Sciatic nerve (tissue), 2 donors: ENCODE measurements at regions not wholly inside any gene's neighbourhood (a gene's known extent, or its start where the extent isn't known, plus 50 kb on each side); places are given as distances from the start of the nearest gene placed in this dataset. TPM values are rescaled to one million over a fixed set of nuclear protein-coding genes. Genes with fewer than 3 reads are reported as not detected.

ENCODE experiments used
- ATAC-seq: fragments of 200-7000 bp; cut with Tn5 transposase; one replicate; pipeline ENCODE4 v1.9.1; 2020; ENCODE audit warnings: mild to moderate bottlenecking, moderate library complexity
- DNase-seq: peaks from one replicate; pipeline ENCODE4 v3.0.0-alpha.2; 2020; ENCODE audit warnings: low spot score
- intact Hi-C: fragments of 100-400 bp; cut with DNase I; formaldehyde crosslinking; loops from one replicate; pipeline ENCODE4 v1.14.2; 2022
- microRNA-seq: library from miRNA; unstranded; fragments of <30 nt; microRNA quantifications from one replicate; pipeline ENCODE4 v1.2.0, GENCODE V29; 2020
- donor health status: DM: no; HTN: no; CAD: no.
- donor health status: DM: no; HTN: no; CAD: no.

DNA sequence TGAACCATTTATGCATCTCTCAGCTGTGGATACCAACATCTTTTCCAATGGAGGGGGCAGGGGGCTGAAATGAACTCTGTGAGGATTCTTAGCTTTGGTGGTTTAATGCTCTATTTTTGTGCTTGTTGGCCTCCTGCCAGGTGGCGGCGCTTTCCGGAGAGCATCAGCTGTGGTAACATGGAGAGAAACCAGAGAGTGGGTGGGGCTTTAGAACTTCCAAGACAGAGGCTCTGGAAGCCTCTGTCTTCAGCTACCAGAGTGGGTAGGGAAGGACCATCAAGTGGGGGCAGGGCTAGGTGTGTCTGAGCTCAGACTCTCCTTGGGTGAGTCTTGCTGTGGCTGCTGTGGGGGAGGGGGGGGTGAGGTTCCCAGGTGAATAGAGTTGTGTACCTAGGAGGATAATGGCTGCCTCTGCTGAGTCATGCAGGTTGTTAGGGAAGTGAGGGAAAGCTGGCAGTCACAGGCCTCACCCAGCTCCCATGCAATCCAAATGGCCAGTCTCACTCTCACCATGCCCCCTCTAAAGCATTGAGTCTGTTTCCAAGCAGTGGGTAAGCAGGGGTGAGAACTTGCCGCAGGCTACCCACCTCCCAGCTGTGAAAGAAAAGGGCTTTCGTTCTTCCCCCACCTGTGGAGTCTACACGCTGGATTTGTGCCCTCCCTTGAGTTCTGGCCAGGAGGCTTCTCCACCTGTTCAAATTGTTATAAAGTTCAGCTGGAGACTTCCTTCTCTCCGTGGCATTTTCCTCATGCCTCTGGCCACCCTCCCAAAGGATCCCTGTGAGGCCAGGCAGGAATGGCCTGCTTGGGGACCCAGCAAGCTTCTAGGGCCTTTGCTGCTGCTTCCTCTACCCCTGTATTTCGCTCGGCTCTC, 527.0 kb downstream of the NEBL start:
- ATAC-seq (no peak), DNase-seq (no peak)
- intact Hi-C loops, result no loop called here

DNA sequence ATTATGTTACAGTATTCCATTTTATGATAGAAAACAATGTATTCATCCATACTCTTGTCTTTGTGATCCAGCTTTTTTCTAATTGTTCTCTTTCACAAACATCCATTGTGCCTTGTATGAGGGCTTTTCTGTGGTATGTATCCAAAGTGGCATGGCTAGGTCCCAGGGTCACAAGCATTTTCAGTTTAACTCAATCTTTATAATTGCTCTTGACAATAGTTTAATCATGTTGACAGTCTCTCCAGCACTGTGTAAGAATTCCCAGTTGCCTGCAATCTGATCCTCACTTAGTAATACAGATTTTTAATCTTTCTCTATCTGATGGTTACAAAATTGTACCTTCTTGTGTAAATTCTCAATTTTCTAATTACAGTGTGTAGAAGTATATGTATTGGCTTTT, 533.4 kb downstream of the NEBL start:
- ATAC-seq, result no peak
- intact Hi-C loops, result no loop called here
- no peak for DNase-seq

GRCh38 chr10:20355915-20356314, 539.7 kb downstream of the PLXDC2 start:
- DNase-seq, result no peak
- intact Hi-C loops, result no loop called here
- ATAC-seq, result no peak

GRCh38 chr10:20355011-20355410, 538.8 kb downstream of the PLXDC2 start:
- intact Hi-C loops, result no loop called here
- no peak for DNase-seq
- no peak for ATAC-seq

- DNase-seq (no peak), ATAC-seq (no peak)
- intact Hi-C loops, result no loop called here
Observed at GRCh38 chr10:20354166-20354565, 537.9 kb downstream of the PLXDC2 start.

DNA sequence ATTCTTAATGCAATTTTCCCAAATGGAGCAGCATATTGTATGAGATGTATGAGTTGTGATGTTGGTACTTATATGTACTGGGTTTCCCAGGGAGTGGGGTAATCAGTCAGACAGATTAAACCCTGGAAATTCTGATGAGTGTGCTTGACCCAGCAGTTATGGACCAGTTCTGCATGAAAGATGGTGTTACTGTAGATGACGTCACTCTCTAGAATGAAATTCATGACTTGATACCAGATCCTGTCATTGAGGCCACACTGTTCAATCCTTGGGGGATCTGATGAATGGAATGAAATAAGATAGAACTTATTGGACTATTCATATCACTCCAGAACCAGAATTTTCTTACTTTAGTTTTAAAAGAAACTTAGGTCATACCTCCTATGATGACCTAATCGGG, 534.3 kb downstream of the PLXDC2 start:
- intact Hi-C loops, result no loop called here
- no peak for DNase-seq
- no peak for ATAC-seq

GRCh38 chr10:20343036-20343435, 526.8 kb downstream of the PLXDC2 start:
- no peak for ATAC-seq
- no peak for DNase-seq
- intact Hi-C loops, result no loop called here

Small RNAs in the stretch of these regions (microRNA-seq; reads per million reads assigned to microRNA genes)
- gene MIR4675, result not detected
